Mucosa of rectum (tissue), 2 donors: ENCODE measurements at regions not wholly inside any gene's neighbourhood (a gene's known extent, or its start where the extent isn't known, plus 50 kb on each side); places are given as distances from the start of the nearest gene placed in this dataset.

Source experiments
- H3K27ac ChIP-seq, 2 donors: one replicate each; pipeline ENCODE4 v1.7.0; 2013; ENCODE audit warnings: inconsistent platforms in 2 of 2, low read depth in 2 of 2, low read length in 2 of 2
- H3K27me3 ChIP-seq, 2 donors: one replicate each; pipeline ENCODE4 v1.7.0; 2013; ENCODE audit warnings: low read length in 2 of 2; ENCODE audit not compliant: control insufficient read depth in 2 of 2, insufficient read depth in 2 of 2
- H3K36me3 ChIP-seq, 2 donors: one replicate each; pipeline ENCODE4 v1.7.0; 2013; ENCODE audit warnings: low read length in 2 of 2; ENCODE audit not compliant: control insufficient read depth in 2 of 2, insufficient read depth in 2 of 2
- H3K4me1 ChIP-seq, 2 donors: one replicate each; pipeline ENCODE4 v1.7.0; 2013; ENCODE audit warnings: low read length in 2 of 2, mild to moderate bottlenecking in 1 of 2; ENCODE audit not compliant: control insufficient read depth in 2 of 2, insufficient read depth in 2 of 2
- H3K4me3 ChIP-seq, 2 donors: one replicate each; pipeline ENCODE4 v1.7.0; 2013; ENCODE audit warnings: low read length in 2 of 2
- H3K9ac ChIP-seq, 2 donors: one replicate each; pipeline ENCODE4 v1.7.0; 2013; ENCODE audit warnings: low read length in 2 of 2, low read depth in 1 of 2, mild to moderate bottlenecking in 1 of 2
- H3K9me3 ChIP-seq, 2 donors: one replicate each; pipeline ENCODE4 v1.7.0; 2013; ENCODE audit warnings: low read length in 2 of 2; ENCODE audit not compliant: control insufficient read depth in 2 of 2
- donor health status: healthy.
- donor health status: Normal muscosa, but diverticular disease.

GRCh38 chr1:209262631-209263030, 320.9 kb upstream of the CAMK1G start:
- Histone ChIP-seq H3K4me3 (no peak overlapping the region), H3K27me3 (no peaks in the 10 kb centered on the region), H3K36me3 (no peaks in the 10 kb centered on the region), H3K4me1 (no peaks in the 10 kb centered on the region), H3K9me3 (peaks cover 0 to 3% of the 10 kb centered on the region in 2 donors), H3K27ac (no peak overlapping the region), H3K9ac (no peak overlapping the region)

GRCh38 chr1:209265301-209265700, 318.2 kb upstream of the CAMK1G start:
- no peak overlapping the region for H3K27ac ChIP-seq
- H3K9ac ChIP-seq = no peak overlapping the region
- H3K36me3 ChIP-seq = no peaks in the 10 kb centered on the region
- no peak overlapping the region for H3K4me3 ChIP-seq
- H3K27me3 ChIP-seq = no peaks in the 10 kb centered on the region
- H3K4me1 ChIP-seq = no peaks in the 10 kb centered on the region
- no peaks in the 10 kb centered on the region for H3K9me3 ChIP-seq

- H3K9ac ChIP-seq = no peak overlapping the region
- H3K9me3 ChIP-seq = no peaks in the 10 kb centered on the region
- no peak overlapping the region for H3K27ac ChIP-seq
These were observed 316.8 kb upstream of the CAMK1G start for GRCh38 chr1:209266590-209267205.

GRCh38 chr1:209267968-209268367, 315.5 kb upstream of the CAMK1G start:
- Histone ChIP-seq H3K4me3 (no peak overlapping the region), H3K9me3 (no peaks in the 10 kb centered on the region), H3K36me3 (no peaks in the 10 kb centered on the region), H3K9ac (no peak overlapping the region), H3K27ac (no peak overlapping the region), H3K4me1 (no peaks in the 10 kb centered on the region), H3K27me3 (no peaks in the 10 kb centered on the region)

More at GRCh38 chr1:209266590-209267205, 316.8 kb upstream of the CAMK1G start:
- no peaks in the 10 kb centered on the region for H3K4me1 ChIP-seq
- no peak overlapping the region for H3K4me3 ChIP-seq
- H3K36me3 ChIP-seq = no peaks in the 10 kb centered on the region
- no peaks in the 10 kb centered on the region for H3K27me3 ChIP-seq

- Histone ChIP-seq H3K27ac (no peak overlapping the region), H3K4me1 (no peaks in the 10 kb centered on the region)
These were observed 315.0 kb upstream of the CAMK1G start for GRCh38 chr1:209268479-209268878.

GRCh38 chr1:209276321-209276720, 307.2 kb upstream of the CAMK1G start:
- Histone ChIP-seq H3K27ac (no peak overlapping the region), H3K9ac (no peak overlapping the region), H3K4me1 (no peaks in the 10 kb centered on the region), H3K27me3 (no peaks in the 10 kb centered on the region), H3K36me3 (no peaks in the 10 kb centered on the region), H3K4me3 (no peak overlapping the region), H3K9me3 (no peaks in the 10 kb centered on the region)

More at GRCh38 chr1:209268479-209268878, 315.0 kb upstream of the CAMK1G start:
- Histone ChIP-seq H3K27me3 (no peaks in the 10 kb centered on the region), H3K9ac (no peak overlapping the region), H3K4me3 (no peak overlapping the region), H3K9me3 (no peaks in the 10 kb centered on the region), H3K36me3 (no peaks in the 10 kb centered on the region)

- Histone ChIP-seq H3K4me1 (no peaks in the 10 kb centered on the region), H3K36me3 (no peaks in the 10 kb centered on the region), H3K27me3 (no peaks in the 10 kb centered on the region), H3K27ac (no peak overlapping the region), H3K9ac (no peak overlapping the region), H3K9me3 (no peaks in the 10 kb centered on the region), H3K4me3 (no peak overlapping the region)
These were observed 305.9 kb upstream of the CAMK1G start for GRCh38 chr1:209277662-209278061.

GRCh38 chr1:209291715-209292114, 291.8 kb upstream of the CAMK1G start:
- H3K4me1 ChIP-seq = no peaks in the 10 kb centered on the region
- no peaks in the 10 kb centered on the region for H3K9me3 ChIP-seq

GRCh38 chr1:209302779-209303568, 280.5 kb upstream of the CAMK1G start:
- Histone ChIP-seq H3K36me3 (no peaks in the 10 kb centered on the region), H3K9me3 (no peaks in the 10 kb centered on the region), H3K9ac (no peak overlapping the region), H3K27me3 (peaks cover 0 to under 1% of the 10 kb centered on the region in 2 donors), H3K4me1 (no peaks in the 10 kb centered on the region), H3K27ac (no peak overlapping the region), H3K4me3 (no peak overlapping the region)

More at GRCh38 chr1:209291715-209292114, 291.8 kb upstream of the CAMK1G start:
- H3K4me3 ChIP-seq = no peak overlapping the region
- no peak overlapping the region for H3K27ac ChIP-seq
- no peaks in the 10 kb centered on the region for H3K27me3 ChIP-seq
- no peak overlapping the region for H3K9ac ChIP-seq
- H3K36me3 ChIP-seq = no peaks in the 10 kb centered on the region

- H3K27ac ChIP-seq = no peak overlapping the region
- H3K9ac ChIP-seq = no peak overlapping the region
- no peaks in the 10 kb centered on the region for H3K9me3 ChIP-seq
- H3K27me3 ChIP-seq = peaks cover 0 to 2% of the 10 kb centered on the region in 2 donors
- no peak overlapping the region for H3K4me3 ChIP-seq
- no peaks in the 10 kb centered on the region for H3K36me3 ChIP-seq
- H3K4me1 ChIP-seq = no peaks in the 10 kb centered on the region
These were observed 279.3 kb upstream of the CAMK1G start for GRCh38 chr1:209304166-209304565.
